RWPE1 (cell line): ENCODE measurements at regions not wholly inside any gene's neighbourhood (a gene's known extent, or its start where the extent isn't known, plus 50 kb on each side); places are given as distances from the start of the nearest gene placed in this dataset.
A peak's percentile ranks its signal among the peaks of the same experiment; 100 is the strongest.
"Not testable (repeated sequence)": the region's sequence is repeated elsewhere in the genome, so short reads cannot be mapped to it uniquely, and the experiment has no call there.

Source experiments
- CTCF ChIA-PET: fragments of 350-600 bp; sonication (Branson Sonifier 250); formaldehyde crosslinking; extraction: SDS; loops from one replicate; lab custom pipeline; 2021; lab: Yijun Ruan, JAX
- POLR2A ChIA-PET: fragments of 400-600 bp; formaldehyde crosslinking; extraction: SDS; loops from one replicate; lab custom pipeline; 2020; ENCODE audit warnings: antibody characterized with exemption; ENCODE audit not compliant: low non-redundant PET; lab: Yijun Ruan, JAX
- DNase-seq: peaks from one replicate; pipeline ENCODE4 v3.0.0; 2012; ENCODE audit warnings: low spot score
- H3K27ac ChIP-seq: fragments of 450-650 bp; 2 replicates; pipeline ENCODE4 v1.5.1; 2017
- TF ChIP-seq, protein P1 (sequence below): fragments of 450-650 bp; conservative IDR thresholded peaks from 2 replicates; pipeline ENCODE4 v1.5.1; 2017; ENCODE audit warnings: low read depth, mild to moderate bottlenecking

DNA sequence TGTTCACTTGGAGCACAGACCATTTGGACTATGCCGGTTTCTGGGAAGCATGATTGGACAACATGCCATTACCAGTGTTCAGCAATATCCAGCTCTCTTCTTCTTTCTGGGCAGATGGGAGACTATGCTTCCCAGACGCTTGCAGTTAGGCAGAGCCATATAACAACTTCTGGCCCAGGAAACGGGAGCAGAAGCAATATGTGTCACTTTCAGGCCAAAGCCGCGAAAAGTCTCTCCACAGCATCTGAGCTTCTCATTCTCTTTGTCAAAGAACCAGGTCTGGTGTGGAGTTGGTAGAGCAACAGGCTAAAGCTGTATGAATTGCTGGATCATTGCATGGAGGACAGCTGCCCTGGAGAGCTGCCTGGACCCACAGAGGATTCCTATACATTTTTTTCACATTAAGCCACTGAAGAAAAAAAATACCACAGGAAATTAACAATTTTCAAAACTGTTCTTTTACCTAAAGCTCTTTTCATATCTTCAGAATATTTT is 131.4 kb upstream of the FRG1 start:
- CTCF ChIA-PET: interaction anchor here (0.6 to 1.2 kb wide), 2 partner anchors 132 to 1338 kb away, joined by 3 to 5 read pairs; partner anchors contain the start of gene FRG1

DNA sequence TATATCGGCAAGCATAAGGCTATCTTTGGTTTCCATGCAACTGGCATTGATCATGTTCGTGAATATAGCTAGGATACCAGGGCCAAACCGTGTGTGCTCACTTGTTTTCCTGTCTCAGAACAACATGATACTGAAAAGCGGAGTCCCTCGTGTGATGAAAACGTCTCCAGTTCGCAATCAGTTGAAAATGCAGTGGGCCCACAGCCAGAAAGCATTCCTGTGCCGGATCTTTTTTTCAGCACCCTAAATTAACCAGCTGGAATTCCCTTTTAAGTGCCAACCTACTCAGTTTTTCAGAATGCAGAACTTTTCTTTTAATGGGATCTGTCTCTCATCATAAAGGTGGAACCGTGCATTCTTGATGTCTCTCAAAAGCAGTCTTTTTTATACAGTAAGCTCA is 130.8 kb upstream of the FRG1 start:
- TF ChIP-seq, protein P1, sequence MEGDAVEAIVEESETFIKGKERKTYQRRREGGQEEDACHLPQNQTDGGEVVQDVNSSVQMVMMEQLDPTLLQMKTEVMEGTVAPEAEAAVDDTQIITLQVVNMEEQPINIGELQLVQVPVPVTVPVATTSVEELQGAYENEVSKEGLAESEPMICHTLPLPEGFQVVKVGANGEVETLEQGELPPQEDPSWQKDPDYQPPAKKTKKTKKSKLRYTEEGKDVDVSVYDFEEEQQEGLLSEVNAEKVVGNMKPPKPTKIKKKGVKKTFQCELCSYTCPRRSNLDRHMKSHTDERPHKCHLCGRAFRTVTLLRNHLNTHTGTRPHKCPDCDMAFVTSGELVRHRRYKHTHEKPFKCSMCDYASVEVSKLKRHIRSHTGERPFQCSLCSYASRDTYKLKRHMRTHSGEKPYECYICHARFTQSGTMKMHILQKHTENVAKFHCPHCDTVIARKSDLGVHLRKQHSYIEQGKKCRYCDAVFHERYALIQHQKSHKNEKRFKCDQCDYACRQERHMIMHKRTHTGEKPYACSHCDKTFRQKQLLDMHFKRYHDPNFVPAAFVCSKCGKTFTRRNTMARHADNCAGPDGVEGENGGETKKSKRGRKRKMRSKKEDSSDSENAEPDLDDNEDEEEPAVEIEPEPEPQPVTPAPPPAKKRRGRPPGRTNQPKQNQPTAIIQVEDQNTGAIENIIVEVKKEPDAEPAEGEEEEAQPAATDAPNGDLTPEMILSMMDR: no peak
- ChIA-PET CTCF (interaction anchor here (0.6 to 1.2 kb wide), 2 partner anchors 131 to 1339 kb away, joined by 3 to 5 read pairs; partner anchors contain the start of gene FRG1), POLR2A (no interaction called here)
- peak overlapping the region; percentile 93 for H3K27ac ChIP-seq
- no peak for DNase-seq

More for the DNA sequence above, 131.4 kb upstream of the FRG1 start:
- DNase-seq: no peak
- POLR2A ChIA-PET: no interaction called here
- H3K27ac ChIP-seq: peak overlapping the region; percentile 93
- TF ChIP-seq, protein P1: no peak

DNA sequence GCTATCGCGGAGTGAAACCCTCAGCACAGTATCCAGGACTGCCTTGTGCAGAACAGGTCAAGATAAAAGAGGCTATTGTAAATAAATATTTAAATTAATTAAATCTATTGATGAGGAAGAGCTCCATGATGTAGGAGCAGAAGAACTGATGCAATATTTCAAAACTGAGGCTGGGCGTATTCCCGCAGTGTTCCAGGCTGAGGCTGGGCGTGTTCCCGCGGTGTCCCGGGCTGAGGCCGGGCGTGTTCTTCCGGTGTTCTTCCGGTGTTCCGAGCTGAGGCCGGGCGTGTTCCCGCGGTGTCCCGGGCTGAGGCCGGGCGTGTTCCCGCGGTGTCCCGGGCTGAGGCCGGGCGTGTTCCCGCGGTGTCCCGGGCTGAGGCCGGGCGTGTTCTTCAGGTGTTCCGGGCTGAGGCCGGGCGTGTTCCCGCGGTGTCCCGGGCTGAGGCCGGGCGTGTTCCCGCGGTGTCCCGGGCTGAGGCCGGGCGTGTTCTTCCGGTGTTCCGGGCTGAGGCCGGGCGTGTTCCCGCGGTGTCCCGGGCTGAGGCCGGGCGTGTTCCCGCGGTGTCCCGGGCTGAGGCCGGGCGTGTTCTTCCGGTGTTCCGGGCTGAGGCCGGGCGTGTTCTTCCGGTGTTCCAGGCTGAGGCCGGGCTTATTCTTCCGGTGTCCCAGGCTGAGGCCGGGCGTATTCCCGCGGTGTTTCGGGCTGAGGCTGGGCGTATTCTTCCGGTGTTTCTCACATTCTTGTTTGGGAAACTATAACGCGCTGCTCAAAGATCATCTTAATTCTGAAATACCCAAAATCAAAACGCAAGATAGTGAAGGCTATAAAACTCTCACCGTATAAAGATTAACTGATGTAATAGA is 130.1 kb upstream of the FRG1 start:
- DNase-seq: peak; percentile 36
- CTCF ChIA-PET: interaction anchor here (1.2 kb wide), 1 partner anchor 130 kb away, joined by 3 read pairs; the partner anchor contains the start of gene FRG1
- POLR2A ChIA-PET: not testable (repeated sequence)
- peak overlapping the region; percentile 93 for H3K27ac ChIP-seq

DNA sequence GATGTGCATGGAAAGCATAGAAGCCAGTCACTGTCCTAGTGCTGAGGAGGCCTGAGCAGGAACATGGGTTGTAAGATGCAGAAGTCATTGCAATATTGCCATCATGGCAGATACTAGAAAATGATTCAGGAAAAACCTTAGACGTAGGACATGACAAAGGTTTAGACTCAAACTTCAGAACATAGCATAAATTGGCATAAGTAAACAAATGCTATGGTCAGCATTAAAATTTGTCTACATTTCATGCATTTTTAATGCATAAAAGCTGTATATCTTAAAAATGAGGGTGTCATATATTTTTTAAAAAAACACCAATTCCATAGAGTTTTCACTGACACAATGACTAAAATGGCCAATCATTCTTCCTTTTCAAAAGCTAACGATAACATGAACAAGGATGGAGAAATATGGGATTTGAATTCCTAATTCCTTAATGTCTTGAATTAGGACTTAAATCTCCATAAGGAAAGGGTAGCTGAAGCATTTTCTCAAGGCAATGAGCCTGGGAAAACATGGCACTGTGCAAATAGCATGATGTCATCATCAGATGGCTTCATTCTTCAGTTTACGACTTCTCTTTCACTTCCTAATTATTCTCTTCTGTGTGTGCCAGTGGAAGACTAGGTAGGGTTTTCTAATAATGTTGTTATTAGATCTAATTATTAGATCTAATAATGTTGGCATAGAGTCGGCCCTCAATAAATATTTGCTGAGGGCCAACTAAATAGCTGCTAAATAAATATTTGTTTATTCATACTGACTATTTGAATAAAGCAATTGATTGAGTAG is 125.1 kb upstream of the FRG1 start:
- no peak overlapping the region for H3K27ac ChIP-seq
- no peak for DNase-seq
- TF ChIP-seq, protein P1: no peak
- ChIA-PET POLR2A (no interaction called here), CTCF (interaction anchor here (0.6 to 1.4 kb wide), 2 partner anchors 22 to 32 kb away, joined by 4 to 6 read pairs; no protein-coding TSS in a partner anchor)

DNA sequence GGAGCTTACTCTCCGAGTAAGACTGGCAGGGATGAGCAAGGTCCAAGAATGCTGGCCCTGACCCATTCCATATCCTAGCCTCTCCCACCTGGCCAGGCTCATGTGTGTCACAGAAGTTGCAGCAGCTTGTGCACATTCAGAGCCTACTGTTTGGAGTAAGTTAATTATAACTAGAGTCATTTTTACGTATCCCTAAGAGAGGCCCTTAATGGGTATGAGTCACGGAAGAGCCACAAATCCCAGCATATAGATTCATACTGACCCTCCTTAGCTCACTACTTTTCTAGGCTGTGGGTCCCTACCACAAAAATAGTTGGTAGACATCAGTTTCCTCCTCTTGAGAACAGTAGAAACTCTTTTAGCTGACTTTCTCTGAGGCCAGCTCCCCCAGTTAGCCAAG is 118.3 kb upstream of the FRG1 start:
- H3K27ac ChIP-seq: no peak overlapping the region
- POLR2A ChIA-PET: no interaction called here
- TF ChIP-seq, protein P1: no peak
- CTCF ChIA-PET: no interaction called here
- no peak for DNase-seq

DNA sequence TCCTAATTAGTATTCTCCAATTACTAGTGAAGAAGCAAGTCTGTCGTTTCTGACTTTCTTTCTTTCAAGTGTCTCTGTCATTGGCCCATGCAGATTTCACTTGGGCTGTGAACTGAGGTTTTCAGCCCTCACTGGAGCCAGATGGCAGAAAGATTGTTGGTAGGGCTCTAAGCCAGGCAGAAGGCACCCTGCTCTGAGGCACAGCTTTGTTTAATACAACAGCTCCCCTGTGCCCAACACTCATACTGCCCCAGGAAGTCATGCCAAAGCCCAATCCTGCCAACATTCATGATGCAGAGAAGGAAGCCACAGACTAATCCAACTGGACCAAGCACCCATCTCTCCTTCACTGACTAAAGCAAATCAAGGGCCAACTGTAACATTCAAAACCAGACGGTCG is 117.1 kb upstream of the FRG1 start:
- ChIA-PET CTCF (no interaction called here), POLR2A (no interaction called here)
- DNase-seq: no peak
- TF ChIP-seq, protein P1: no peak
- H3K27ac ChIP-seq: no peak overlapping the region
